Mesenchymal stem cell (in vitro differentiated cells and primary cell): ENCODE measurements at regions not wholly inside any gene's neighbourhood (a gene's known extent, or its start where the extent isn't known, plus 50 kb on each side); places are given as distances from the start of the nearest gene placed in this dataset.

Experiments used
- DNase-seq: peaks from one replicate; pipeline ENCODE4 v3.0.0-alpha.2; 2013
- H2AFZ ChIP-seq: one replicate; pipeline ENCODE4 v1.6.1; 2013; ENCODE audit warnings: low read depth, mild to moderate bottlenecking, control low read depth, inconsistent platforms, low read length, moderate library complexity
- H2AK5ac ChIP-seq: 2 replicates; pipeline ENCODE4 v1.6.1; 2013; ENCODE audit warnings: low read length, moderate library complexity, mild to moderate bottlenecking, inconsistent platforms; ENCODE audit not compliant: severe bottlenecking
- H2BK120ac ChIP-seq: one replicate; pipeline ENCODE4 v1.6.1; 2013; ENCODE audit warnings: low read depth, mild to moderate bottlenecking, inconsistent platforms, low read length, moderate library complexity
- H2BK12ac ChIP-seq, 2 experiments: one replicate each; pipeline ENCODE4 v1.6.1; 2013; ENCODE audit warnings: inconsistent platforms in 2 of 2, low read length in 2 of 2, mild to moderate bottlenecking in 2 of 2, moderate library complexity in 2 of 2, control low read depth in 1 of 2
- H2BK15ac ChIP-seq: one replicate; pipeline ENCODE4 v1.6.1; 2013; ENCODE audit warnings: mild to moderate bottlenecking, low read depth, inconsistent platforms; ENCODE audit not compliant: poor library complexity, severe bottlenecking
- H2BK5ac ChIP-seq: 2 replicates; pipeline ENCODE4 v1.6.1; 2013; ENCODE audit warnings: low read depth, mild to moderate bottlenecking, low read length, control low read depth, inconsistent platforms; ENCODE audit not compliant: poor library complexity, severe bottlenecking
- H3K14ac ChIP-seq, 2 experiments: one replicate each; pipeline ENCODE4 v1.6.1; 2013; ENCODE audit warnings: inconsistent platforms in 2 of 2, low read length in 2 of 2, control low read depth in 1 of 2, mild to moderate bottlenecking in 1 of 2, moderate library complexity in 1 of 2
- H3K18ac ChIP-seq, 2 experiments: one replicate each; pipeline ENCODE4 v1.6.1; 2013; ENCODE audit warnings: inconsistent platforms in 2 of 2, low read length in 2 of 2, control low read depth in 1 of 2, low read depth in 1 of 2, mild to moderate bottlenecking in 1 of 2
- H3K23ac ChIP-seq, 2 experiments: one replicate each; pipeline ENCODE4 v1.6.1; 2013; ENCODE audit warnings: inconsistent platforms in 2 of 2, low read length in 2 of 2, mild to moderate bottlenecking in 2 of 2, moderate library complexity in 2 of 2, control low read depth in 1 of 2
- H3K27ac ChIP-seq: 2 replicates; pipeline ENCODE4 v1.5.1; 2013; ENCODE audit warnings: mild to moderate bottlenecking, moderate library complexity, low read length, control low read depth, inconsistent platforms; ENCODE audit not compliant: poor library complexity, severe bottlenecking
- H3K27me3 ChIP-seq, 2 experiments: 2 replicates each; pipeline versions ENCODE4 v1.6.1 to v1.7.0; 2013; ENCODE audit warnings: low read length in 2 of 2, mild to moderate bottlenecking in 2 of 2, moderate library complexity in 2 of 2, control low read depth in 1 of 2, inconsistent platforms in 1 of 2; ENCODE audit not compliant: control insufficient read depth in 1 of 2, insufficient read depth in 1 of 2
- H3K36me3 ChIP-seq, 2 experiments: 2 replicates each; pipeline versions ENCODE4 v1.6.1 to v1.7.0; 2013; ENCODE audit warnings: low read length in 2 of 2, control low read depth in 1 of 2, inconsistent platforms in 1 of 2, low read depth in 1 of 2, mild to moderate bottlenecking in 1 of 2; ENCODE audit not compliant: insufficient read depth in 2 of 2, control insufficient read depth in 1 of 2
- H3K4ac ChIP-seq, 2 experiments: one replicate each; pipeline ENCODE4 v1.6.1; 2013; ENCODE audit warnings: inconsistent platforms in 2 of 2, low read length in 2 of 2, mild to moderate bottlenecking in 2 of 2, moderate library complexity in 2 of 2, control low read depth in 1 of 2, low read depth in 1 of 2
- H3K4me1 ChIP-seq: 2 replicates; pipeline ENCODE4 v1.6.1; 2013; ENCODE audit warnings: low read depth, low read length, control low read depth; ENCODE audit not compliant: control insufficient read depth, insufficient read depth
- H3K4me2 ChIP-seq: 2 replicates; pipeline ENCODE4 v1.6.1; 2013; ENCODE audit warnings: low read length, mild to moderate bottlenecking, inconsistent platforms; ENCODE audit not compliant: poor library complexity, severe bottlenecking
- H3K4me3 ChIP-seq, 2 experiments: 2 replicates each; pipeline versions ENCODE4 v1.5.1 to v1.7.0; 2013; ENCODE audit warnings: low read length in 2 of 2, mild to moderate bottlenecking in 2 of 2, control low read depth in 1 of 2, low read depth in 1 of 2; ENCODE audit not compliant: insufficient read depth in 1 of 2
- H3K79me1 ChIP-seq: replicated peaks from 2 replicates; pipeline ENCODE4 v1.6.1; 2013; ENCODE audit warnings: mild to moderate bottlenecking, control low read depth, low read length, inconsistent platforms; ENCODE audit not compliant: poor library complexity, severe bottlenecking
- H3K9ac ChIP-seq: 2 replicates; pipeline ENCODE4 v1.7.0; 2013; ENCODE audit warnings: mild to moderate bottlenecking, low read length, moderate library complexity
- H3K9me3 ChIP-seq: 2 replicates; pipeline ENCODE4 v1.7.0; 2013; ENCODE audit warnings: mild to moderate bottlenecking, low read length; ENCODE audit not compliant: control insufficient read depth
- H4K8ac ChIP-seq: one replicate; pipeline ENCODE4 v1.6.1; 2013; ENCODE audit warnings: inconsistent platforms, mild to moderate bottlenecking, low read length, moderate library complexity
- H4K91ac ChIP-seq: one replicate; pipeline ENCODE4 v1.6.1; 2013; ENCODE audit warnings: mild to moderate bottlenecking, low read length, inconsistent platforms
- WGBS: methylation state at CpG from one replicate; pipeline ENCODE4 v1.1.7; 2013; ENCODE audit warnings: mixed read lengths; 5-methylcytosine and 5-hydroxymethylcytosine counted together

GRCh38 chr1:36605942-36606640 lies 123.4 kb upstream of the CSF3R start:
- Histone ChIP-seq H4K8ac (no peak overlapping the region), H3K27ac (no peak overlapping the region), H3K4me3 (no peak overlapping the region), H3K79me1 (no peaks in the 10 kb centered on the region), H3K9me3 (no peaks in the 10 kb centered on the region), H3K18ac (no peak overlapping the region), H4K91ac (no peak overlapping the region), H2BK5ac (no peak overlapping the region), H2BK12ac (no peak overlapping the region), H2AFZ (no peak overlapping the region), H3K23ac (no peak overlapping the region), H3K4me2 (no peak overlapping the region), H3K36me3 (no peaks in the 10 kb centered on the region), H2BK120ac (no peak overlapping the region), H2AK5ac (no peak overlapping the region), H3K9ac (no peak overlapping the region), H3K4ac (no peak overlapping the region), H3K27me3 (peaks cover 0 to 21% of the 10 kb centered on the region in 2 experiments), H3K4me1 (no peaks in the 10 kb centered on the region), H3K14ac (no peak overlapping the region), H2BK15ac (no peak overlapping the region)
- DNase-seq = no peak
- WGBS = 56% methylated on average over 7 of the region's 7 CpGs

GRCh38 chr1:36603461-36603860 lies 120.7 kb upstream of the CSF3R start:
- no peak overlapping the region for H3K4me3 ChIP-seq
- H3K4me2 ChIP-seq = no peak overlapping the region
- 62% methylated on average over 3 of the region's 3 CpGs for WGBS
- H3K14ac ChIP-seq = no peak overlapping the region
- H2BK12ac ChIP-seq = no peak overlapping the region
- no peaks in the 10 kb centered on the region for H3K9me3 ChIP-seq
- no peaks in the 10 kb centered on the region for H3K4me1 ChIP-seq
- no peak overlapping the region for H2BK120ac ChIP-seq
- H4K91ac ChIP-seq = no peak overlapping the region
- no peak overlapping the region for H4K8ac ChIP-seq
- H3K9ac ChIP-seq = no peak overlapping the region
- H3K27me3 ChIP-seq = peaks cover 8 to 32% of the 10 kb centered on the region in 2 experiments
- no peak overlapping the region for H2AFZ ChIP-seq
- no peaks in the 10 kb centered on the region for H3K36me3 ChIP-seq
- H3K18ac ChIP-seq = no peak overlapping the region
- H3K23ac ChIP-seq = no peak overlapping the region
- H3K27ac ChIP-seq = no peak overlapping the region
- no peak for DNase-seq
- no peak overlapping the region for H2BK5ac ChIP-seq
- H3K79me1 ChIP-seq = no peaks in the 10 kb centered on the region
- H2AK5ac ChIP-seq = no peak overlapping the region
- H3K4ac ChIP-seq = no peak overlapping the region
- H2BK15ac ChIP-seq = no peak overlapping the region

- Histone ChIP-seq H3K23ac (no peak overlapping the region), H3K4me1 (no peaks in the 10 kb centered on the region), H2BK15ac (no peak overlapping the region), H3K36me3 (no peaks in the 10 kb centered on the region), H3K14ac (no peak overlapping the region), H2BK120ac (no peak overlapping the region), H2BK5ac (no peak overlapping the region), H2BK12ac (no peak overlapping the region), H3K27ac (no peak overlapping the region), H3K4me2 (no peak overlapping the region), H4K91ac (no peak overlapping the region), H3K18ac (no peak overlapping the region), H3K4me3 (no peak overlapping the region), H2AK5ac (no peak overlapping the region), H3K79me1 (no peaks in the 10 kb centered on the region), H3K9ac (no peak overlapping the region), H4K8ac (no peak overlapping the region), H2AFZ (no peak overlapping the region), H3K4ac (no peak overlapping the region), H3K9me3 (no peaks in the 10 kb centered on the region), H3K27me3 (peaks cover 8 to 45% of the 10 kb centered on the region in 2 experiments)
- 49% methylated on average over 4 of the region's 4 CpGs for WGBS
- DNase-seq = no peak
Observed at GRCh38 chr1:36602184-36602583, 119.5 kb upstream of the CSF3R start.

GRCh38 chr1:36599828-36600227 lies 117.1 kb upstream of the CSF3R start:
- Histone ChIP-seq H3K23ac (no peak overlapping the region), H3K27me3 (peaks cover 14 to 57% of the 10 kb centered on the region in 2 experiments), H3K4me3 (no peak overlapping the region), H2AK5ac (no peak overlapping the region), H4K91ac (no peak overlapping the region), H3K36me3 (no peaks in the 10 kb centered on the region), H2BK15ac (no peak overlapping the region), H3K4ac (no peak overlapping the region), H2BK12ac (no peak overlapping the region), H3K14ac (no peak overlapping the region), H3K27ac (no peak overlapping the region), H3K9ac (no peak overlapping the region), H3K79me1 (no peaks in the 10 kb centered on the region), H3K4me2 (no peak overlapping the region), H3K9me3 (no peaks in the 10 kb centered on the region), H2BK5ac (no peak overlapping the region), H3K4me1 (no peaks in the 10 kb centered on the region), H3K18ac (no peak overlapping the region), H4K8ac (no peak overlapping the region), H2AFZ (no peak overlapping the region), H2BK120ac (no peak overlapping the region)
- 75% methylated on average over 1 of the region's 1 CpG for WGBS
- no peak for DNase-seq
